RKO (cell line): ENCODE measurements at regions not wholly inside any gene's neighbourhood (a gene's known extent, or its start where the extent isn't known, plus 50 kb on each side); places are given as distances from the start of the nearest gene placed in this dataset.
"Not testable (repeated sequence)": the region's sequence is repeated elsewhere in the genome, so short reads cannot be mapped to it uniquely, and the experiment has no call there.

Source experiments
- DNase-seq: peaks from one replicate; pipeline ENCODE4 v3.0.0-alpha.2; 2016; ENCODE audit warnings: low spot score

DNA sequence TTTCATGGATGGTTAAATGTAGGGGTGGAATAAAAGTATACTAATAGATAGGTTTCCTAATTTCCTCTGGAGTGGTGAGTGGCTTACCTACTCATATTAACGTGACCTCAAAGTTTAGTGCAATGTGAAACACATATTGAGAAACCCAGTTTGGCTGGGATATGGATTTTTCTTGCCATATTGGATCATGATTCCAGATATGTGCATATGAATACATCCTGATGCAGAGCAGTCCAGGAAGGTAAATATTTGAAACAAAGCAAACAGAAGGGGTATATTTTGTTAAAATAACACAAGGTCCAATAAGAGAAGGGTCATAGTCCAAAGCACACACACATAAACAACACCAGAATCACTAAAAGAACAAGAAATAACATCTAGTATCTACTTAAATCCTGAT, 608.1 kb downstream of the PKHD1 start:
- no peak for DNase-seq

GRCh38 chr6:51480040-51480439, 607.4 kb downstream of the PKHD1 start:
- no peak for DNase-seq

DNA sequence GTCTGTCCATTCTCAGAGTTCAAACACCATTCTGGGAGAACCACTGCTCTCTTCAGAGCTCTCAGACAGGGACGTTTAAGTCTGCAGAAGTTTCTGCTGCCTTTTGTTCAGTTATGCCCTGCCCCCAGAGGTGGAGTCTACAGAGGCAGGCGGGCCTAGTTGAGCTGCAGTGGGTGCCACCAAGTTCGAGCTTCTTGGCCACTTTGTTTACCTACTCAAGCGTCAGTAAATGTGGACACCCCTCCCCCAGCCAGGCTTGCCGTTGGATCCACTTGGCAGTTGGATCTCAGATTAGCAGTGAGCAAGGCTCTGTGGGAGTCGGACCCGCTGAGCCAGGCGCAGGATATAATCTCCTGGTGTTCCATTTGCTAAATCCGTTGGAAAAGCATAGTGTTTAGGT, 601.5 kb downstream of the PKHD1 start:
- DNase-seq = not testable (repeated sequence)

DNA sequence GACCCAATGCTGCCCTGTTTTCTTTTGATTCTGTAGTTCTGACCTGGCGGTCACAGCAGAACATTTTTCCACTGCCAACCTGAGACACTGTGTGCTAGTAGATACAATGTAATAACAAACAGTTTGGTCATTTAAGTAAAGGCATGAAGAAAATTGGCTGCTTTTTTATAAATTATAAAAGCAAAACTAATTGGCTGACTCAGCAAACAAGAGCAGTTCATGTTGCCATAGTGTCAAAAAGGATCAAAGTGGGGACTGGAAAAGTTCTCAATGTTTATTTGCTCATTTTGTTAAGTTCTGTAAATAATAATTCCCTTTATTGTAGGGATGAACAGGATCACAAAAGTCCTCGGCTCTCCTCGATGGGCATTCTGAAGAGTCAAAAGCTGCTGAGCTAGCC, 599.5 kb downstream of the PKHD1 start:
- DNase-seq = no peak

DNA sequence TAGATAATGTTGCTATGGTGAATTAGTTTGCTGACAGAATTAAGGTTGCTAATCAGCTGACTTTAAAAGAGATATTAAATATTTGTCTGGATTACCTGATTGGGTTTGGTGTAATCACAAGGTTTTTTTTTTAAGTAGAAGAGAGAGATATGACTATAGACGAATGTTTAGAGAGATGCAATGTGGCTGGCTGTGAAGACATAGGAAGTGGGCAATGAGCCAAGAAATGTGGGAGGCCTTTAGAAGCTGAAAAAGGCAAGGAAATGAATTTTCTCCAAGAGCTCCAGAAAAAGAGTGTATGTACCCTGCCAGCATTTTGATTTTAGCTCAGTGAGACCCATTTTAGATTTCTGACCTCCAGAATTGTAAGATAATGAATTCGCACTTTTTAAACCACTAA, 598.3 kb downstream of the PKHD1 start:
- DNase-seq = no peak

DNA sequence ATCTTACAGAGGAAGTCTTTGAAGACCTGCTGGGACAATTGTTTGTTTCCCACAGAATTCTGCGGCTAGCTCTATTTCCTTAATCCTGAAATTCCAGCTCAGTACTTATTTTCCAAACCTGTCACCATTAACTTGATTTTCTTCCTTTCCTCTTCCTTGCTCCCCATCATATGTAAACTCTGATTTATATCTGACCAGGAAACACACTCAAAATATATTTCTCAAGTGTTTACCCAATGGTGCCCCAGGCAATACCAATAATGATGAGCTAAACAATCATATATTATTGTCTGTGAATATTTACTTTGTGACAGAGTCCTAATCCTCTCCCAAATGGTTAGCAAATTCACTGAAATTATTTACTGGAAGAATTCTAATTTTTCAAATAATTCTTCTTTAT, 597.3 kb downstream of the PKHD1 start:
- DNase-seq = no peak

- peak; percentile 3 for DNase-seq
Observed at GRCh38 chr6:51494342-51494741, 593.1 kb downstream of the PKHD1 start.

- DNase-seq = no peak
Observed at GRCh38 chr6:51495096-51495495, 592.3 kb downstream of the PKHD1 start.

DNA sequence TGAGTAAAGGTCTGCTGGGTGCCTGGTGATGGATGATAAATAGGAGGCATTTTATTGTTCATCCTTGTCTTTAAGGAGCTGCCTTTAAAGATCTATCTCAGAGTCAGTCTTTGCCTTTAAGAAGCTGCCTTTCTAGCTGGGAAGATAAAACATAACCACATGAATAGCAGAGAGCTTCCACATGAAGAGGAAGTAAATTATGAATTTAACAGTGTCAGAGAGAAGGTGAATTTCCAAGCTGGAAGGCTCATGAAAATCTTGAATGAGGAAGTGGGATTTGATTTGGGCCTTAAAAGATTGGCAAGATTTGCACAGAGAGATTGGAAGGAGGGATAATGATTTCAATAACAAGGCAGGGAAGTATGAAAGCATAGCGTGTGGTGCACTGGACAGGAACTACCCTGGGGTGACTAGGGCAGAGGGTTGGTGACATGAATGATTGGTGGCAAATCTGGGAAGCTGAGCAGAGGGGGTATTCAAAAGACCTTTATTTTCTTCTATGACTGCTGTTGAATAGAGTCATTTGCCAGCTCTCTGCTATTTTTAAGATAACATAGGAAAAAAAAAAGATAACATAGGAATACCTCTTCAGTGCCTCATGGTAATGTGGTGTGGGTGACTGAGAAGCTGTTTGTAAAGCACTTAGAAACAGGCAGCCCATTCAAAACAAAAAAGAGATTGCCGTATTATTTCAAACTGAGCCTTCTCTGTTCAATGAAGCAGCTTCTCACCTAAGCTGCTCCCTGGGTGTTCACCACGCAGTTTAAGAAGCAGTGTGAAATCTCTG, 591.6 kb downstream of the PKHD1 start:
- no peak for DNase-seq

DNA sequence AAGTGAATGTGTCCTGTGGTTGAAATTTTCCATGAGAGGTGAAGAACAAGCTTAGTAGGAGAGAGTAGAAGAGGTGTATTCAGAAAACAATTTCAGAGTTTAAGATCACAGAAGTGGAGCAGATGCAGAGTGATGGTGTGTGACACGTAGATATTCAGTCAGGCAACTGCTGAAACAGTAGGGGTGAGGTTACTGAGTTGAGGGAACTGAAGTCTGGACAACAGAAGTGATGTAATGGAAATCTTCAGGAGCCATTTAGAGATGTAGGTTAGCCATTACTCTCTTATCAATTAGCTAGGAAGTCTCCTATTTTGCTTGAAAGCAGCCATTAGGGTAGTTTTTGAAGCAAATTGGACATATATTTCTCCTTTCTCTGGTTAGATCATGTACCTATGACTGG, 584.4 kb downstream of the PKHD1 start:
- no peak for DNase-seq

- no peak for DNase-seq
Observed at GRCh38 chr6:51505434-51505833, 582.0 kb downstream of the PKHD1 start.

DNA sequence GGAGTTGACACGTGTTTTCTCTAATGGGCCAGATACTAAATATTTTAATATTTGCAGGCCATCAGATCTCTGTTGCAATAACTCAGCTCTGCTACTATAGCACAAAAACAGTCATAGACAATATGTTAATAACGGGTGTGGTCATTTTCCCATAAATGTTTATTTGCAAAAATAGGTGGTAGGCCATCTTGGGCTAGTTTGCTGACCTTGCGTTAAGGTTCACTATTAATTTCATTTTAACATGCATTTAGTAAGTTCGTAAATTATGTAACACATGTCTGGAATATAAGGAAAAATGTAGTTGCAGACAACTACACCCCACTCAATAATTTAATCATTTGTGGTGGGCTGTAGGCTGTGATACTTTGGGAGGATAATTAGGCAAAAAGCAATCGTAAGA, 577.8 kb downstream of the PKHD1 start:
- DNase-seq = no peak

- no peak for DNase-seq
Observed at GRCh38 chr6:51511081-51511480, 576.3 kb downstream of the PKHD1 start.

- no peak for DNase-seq
Observed at GRCh38 chr6:51513891-51514747, 573.3 kb downstream of the PKHD1 start.

- no peak for DNase-seq
Observed at GRCh38 chr6:51514748-51515402, 572.5 kb downstream of the PKHD1 start.

- DNase-seq = no peak
Observed at GRCh38 chr6:51526049-51526448, 561.4 kb downstream of the PKHD1 start.

DNA sequence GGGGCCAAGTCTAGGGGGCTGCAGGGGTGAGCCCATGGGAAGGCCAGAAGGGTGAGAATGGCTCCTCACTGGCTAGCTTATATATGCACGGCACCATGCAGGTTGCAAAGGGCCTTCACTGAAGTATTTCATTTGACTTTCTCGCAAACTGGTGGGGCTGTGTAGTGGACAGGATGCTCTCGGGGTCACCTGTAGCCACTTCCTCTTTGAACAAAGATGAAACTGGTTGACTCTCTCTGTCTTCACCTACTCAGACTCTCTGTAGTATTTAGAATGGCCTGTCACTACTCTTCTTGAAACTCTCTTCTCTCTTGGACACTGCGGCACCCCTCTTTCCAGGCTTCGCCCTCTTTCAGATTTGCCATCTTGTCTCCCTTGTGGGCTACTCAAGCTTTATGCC, 560.5 kb downstream of the PKHD1 start:
- no peak for DNase-seq

- peak; percentile 2 for DNase-seq
Observed at GRCh38 chr6:51528556-51528955, 558.9 kb downstream of the PKHD1 start.

DNA sequence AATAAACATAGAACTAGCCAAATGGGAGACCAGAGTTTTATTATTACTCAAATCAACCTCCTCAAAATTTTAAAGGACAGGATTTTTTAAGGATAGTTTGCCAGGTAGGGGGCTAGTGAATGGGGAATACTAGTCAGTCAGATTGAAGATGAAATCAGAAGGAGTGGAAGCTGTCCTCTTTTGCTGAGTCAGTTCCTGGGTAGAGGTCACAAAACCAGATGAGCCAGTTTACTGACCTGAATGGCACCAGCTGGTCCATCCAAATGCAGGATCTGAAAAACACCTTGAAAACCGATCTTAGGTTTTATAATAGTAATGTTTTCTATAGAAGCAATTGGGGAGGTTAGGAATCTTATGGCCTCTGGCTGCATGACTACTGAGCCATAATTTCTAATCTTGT, 558.2 kb downstream of the PKHD1 start:
- DNase-seq = no peak

DNA sequence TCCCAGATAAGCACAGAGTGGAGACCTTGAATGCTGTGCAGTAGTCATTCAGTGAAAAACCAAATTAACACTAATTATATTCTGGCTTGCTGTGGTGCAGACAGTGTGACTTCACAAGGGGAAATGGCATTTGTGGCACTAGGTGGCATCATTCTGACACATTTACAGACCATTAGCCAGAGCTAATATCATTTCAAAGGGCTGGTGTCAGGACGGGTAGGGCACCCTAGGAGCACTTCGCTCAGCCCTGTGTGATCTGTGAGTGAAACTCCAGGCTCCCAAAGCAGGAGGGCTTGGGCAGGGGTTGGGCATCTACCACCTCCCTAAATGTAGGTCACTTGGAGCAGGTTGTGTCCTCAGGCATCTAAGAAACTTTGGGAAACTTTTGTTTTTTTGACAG, 555.8 kb downstream of the PKHD1 start:
- no peak for DNase-seq

DNA sequence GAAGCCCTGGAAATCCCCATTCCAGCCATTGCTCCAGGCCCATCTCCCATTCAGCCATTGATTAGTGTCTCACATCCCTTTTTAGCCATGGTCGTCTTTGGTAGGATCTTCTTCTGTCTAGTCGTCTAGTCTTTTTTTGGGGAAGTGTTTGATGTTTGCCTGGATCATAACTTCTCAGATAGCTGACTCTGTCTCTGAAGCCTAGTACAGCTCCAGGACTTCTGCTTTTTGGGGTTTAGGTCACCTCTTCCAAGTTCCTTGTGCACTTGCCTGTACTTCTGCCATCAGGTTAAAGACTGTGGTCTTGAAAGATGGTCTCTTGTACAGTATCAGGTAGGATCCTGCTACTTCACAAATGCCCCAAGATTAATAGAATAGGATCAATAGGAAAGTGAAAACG, 553.5 kb downstream of the PKHD1 start:
- no peak for DNase-seq

- no peak for DNase-seq
Observed at GRCh38 chr6:51535327-51535726, 552.1 kb downstream of the PKHD1 start.

GRCh38 chr6:51536728-51537127, 550.7 kb downstream of the PKHD1 start:
- no peak for DNase-seq
